NCI-H2029 treated with DMSO at 0.1 percent for 48 hours (cell line): ENCODE measurements at regions not wholly inside any gene's neighbourhood (a gene's known extent, or its start where the extent isn't known, plus 50 kb on each side); places are given as distances from the start of the nearest gene placed in this dataset.

Experiments
- DNase-seq: peaks from one replicate; lab custom pipeline; 2025; lab: John Stamatoyannopoulos, UW

- no peak for DNase-seq
Observed at GRCh38 chr2:9137379-9138150, 69.0 kb upstream of the ASAP2 start.

- DNase-seq, result no peak
Observed at GRCh38 chr2:9135822-9136558, 70.6 kb upstream of the ASAP2 start.

- DNase-seq, result no peak
Observed at GRCh38 chr2:9127316-9127715, 79.3 kb upstream of the ASAP2 start.

- DNase-seq, result no peak
Observed at GRCh38 chr2:9126540-9126939, 80.1 kb upstream of the ASAP2 start.

GRCh38 chr2:9124231-9124741 is 82.3 kb upstream of the ASAP2 start:
- no peak for DNase-seq

GRCh38 chr2:9123069-9123468 is 83.5 kb upstream of the ASAP2 start:
- DNase-seq, result no peak

- DNase-seq, result no peak
Observed at GRCh38 chr2:9122367-9122766, 84.2 kb upstream of the ASAP2 start.

- no peak for DNase-seq
Observed at GRCh38 chr2:9118383-9118960, 88.1 kb upstream of the ASAP2 start.

GRCh38 chr2:9115229-9115628 is 91.4 kb upstream of the ASAP2 start:
- DNase-seq, result no peak

- no peak for DNase-seq
Observed at GRCh38 chr2:9114458-9114857, 92.2 kb upstream of the ASAP2 start.

- DNase-seq, result no peak
Observed at GRCh38 chr2:9113916-9114315, 92.7 kb upstream of the ASAP2 start.

GRCh38 chr2:9113262-9113661 is 93.3 kb upstream of the ASAP2 start:
- no peak for DNase-seq

GRCh38 chr2:9112079-9112721 is 94.4 kb upstream of the ASAP2 start:
- DNase-seq, result no peak

GRCh38 chr2:9110893-9111569 is 95.6 kb upstream of the ASAP2 start:
- DNase-seq, result no peak

GRCh38 chr2:9110346-9110884 is 96.2 kb upstream of the ASAP2 start:
- no peak for DNase-seq

- DNase-seq, result no peak
Observed at GRCh38 chr2:9109871-9110270, 96.7 kb upstream of the ASAP2 start.

- DNase-seq, result no peak
Observed at GRCh38 chr2:9108210-9108967, 98.2 kb upstream of the ASAP2 start.

GRCh38 chr2:9107168-9108025 is 99.2 kb upstream of the ASAP2 start:
- peak; percentile 55 for DNase-seq

- peak; percentile 63 for DNase-seq
Observed at GRCh38 chr2:9106338-9107167, 100.1 kb upstream of the ASAP2 start.
